NCI-H82 treated with DMSO at 0.1 percent for 48 hours (cell line): ENCODE measurements at regions not wholly inside any gene's neighbourhood (a gene's known extent, or its start where the extent isn't known, plus 50 kb on each side); places are given as distances from the start of the nearest gene placed in this dataset.
"Not testable (repeated sequence)": the region's sequence is repeated elsewhere in the genome, so short reads cannot be mapped to it uniquely, and the experiment has no call there.

Source experiments
- DNase-seq: peaks from one replicate; lab custom pipeline; 2025; ENCODE audit not compliant: unreplicated experiment; lab: John Stamatoyannopoulos, UW

DNA sequence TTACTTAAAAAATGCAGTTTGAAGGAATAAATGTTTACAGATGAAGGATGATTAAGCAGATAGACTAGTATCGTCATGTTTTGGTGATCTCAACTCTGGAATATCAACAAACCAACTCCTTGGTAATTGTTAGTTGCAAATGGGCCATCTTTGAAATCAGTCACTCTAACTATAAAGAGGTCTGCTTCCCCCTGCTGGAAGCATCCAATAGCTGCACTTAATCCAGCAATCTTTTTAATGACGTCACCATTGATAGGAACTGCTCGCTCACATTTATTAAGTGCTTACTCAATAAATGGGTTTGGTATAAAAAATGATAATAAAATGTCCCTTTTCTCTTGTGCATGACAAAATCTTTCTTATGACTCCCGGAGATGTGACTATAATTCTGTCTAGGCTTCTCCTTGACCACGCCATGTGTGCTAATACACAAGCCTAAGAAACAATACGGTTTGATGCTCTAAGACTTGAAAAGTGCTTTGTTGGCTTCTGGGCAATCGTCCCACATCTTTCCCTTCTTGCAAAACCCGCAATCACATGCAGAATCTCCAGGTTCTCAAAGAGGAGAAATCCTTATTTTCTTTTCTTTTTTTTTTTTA is 227.6 kb upstream of the POU1F1 start:
- DNase-seq, result peak; percentile 8

DNA sequence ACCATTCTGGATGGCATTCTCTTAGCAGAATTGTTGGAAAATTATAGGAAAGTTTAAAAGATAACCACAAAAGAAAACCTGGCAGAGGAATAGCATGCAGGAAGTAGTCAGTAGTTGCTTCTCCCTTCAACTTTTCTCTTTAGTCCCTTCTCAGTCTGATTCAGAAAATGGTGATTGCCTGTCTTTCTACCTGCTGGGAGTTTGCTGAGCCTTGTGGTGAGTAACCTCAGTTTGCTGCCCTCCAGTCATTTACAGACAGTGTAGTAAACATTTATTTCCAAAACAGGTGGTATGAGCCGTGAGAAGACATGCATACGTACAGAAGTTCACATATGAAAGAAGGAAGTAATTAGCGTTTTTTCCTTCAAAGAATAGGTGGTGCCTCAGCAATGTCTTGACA is 224.7 kb upstream of the POU1F1 start:
- DNase-seq, result no peak

- DNase-seq, result no peak
Observed at GRCh38 chr3:87498358-87499080, 222.1 kb upstream of the POU1F1 start.

- no peak for DNase-seq
Observed at GRCh38 chr3:87495938-87496337, 219.6 kb upstream of the POU1F1 start.

DNA sequence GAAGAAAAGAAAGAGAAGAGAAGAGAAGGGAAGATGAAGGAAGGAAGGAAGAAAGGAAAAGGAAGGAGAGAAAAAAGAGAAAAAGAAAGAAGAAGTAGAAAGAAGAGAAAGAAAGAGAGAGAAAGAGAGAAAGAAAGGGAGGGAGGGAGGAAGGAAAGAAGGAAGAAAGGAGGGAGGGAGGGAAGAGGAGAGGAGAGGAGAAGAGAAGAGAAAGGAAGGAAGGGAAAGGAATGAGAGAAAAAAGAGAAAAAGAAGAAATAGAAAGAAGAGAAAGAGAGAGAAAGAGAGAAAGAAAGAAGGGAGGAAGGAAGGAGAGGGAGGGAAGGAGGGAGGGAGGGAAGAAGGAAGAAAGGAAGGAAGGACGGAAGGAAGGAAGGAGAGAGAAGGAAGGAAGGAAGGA is 217.9 kb upstream of the POU1F1 start:
- DNase-seq, result no peak

DNA sequence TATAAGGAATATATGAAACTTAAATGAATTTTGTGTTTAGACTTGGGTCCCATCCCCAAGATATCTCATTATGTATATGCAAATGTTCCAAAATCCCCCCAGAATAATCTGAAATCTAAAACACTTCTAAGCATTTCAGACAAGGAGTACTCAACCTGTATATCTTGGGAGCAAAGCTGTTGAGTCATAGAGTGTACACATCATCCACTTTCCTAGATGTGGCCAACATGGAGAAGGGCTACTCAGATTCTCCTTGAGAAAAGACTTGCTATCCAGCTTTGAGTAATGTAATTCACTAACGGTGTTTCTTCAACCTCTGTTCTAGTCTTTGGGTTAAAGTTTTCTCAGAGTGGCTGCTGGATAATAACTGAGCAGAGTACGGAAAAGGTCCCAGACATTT is 215.5 kb upstream of the POU1F1 start:
- no peak for DNase-seq

- no peak for DNase-seq
Observed at GRCh38 chr3:87489892-87490291, 213.5 kb upstream of the POU1F1 start.

DNA sequence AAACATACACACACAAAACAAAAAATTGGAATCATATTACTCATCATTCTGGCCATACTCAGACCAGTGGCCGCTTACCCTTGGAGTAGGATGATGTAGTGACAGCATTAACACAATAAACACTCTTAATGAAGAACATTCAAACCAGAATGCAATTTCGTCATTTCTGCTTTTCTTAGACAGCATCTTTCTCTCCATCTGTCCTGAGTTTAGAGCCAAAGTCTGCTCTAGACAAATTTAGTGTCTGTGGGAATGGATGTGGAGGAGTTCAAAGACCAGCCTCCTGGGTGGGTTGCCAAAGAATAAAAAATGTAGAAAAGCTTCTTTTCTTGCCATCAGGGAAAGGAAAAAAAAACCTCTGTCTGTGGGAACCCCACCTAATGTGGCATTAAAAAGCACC is 212.4 kb upstream of the POU1F1 start:
- no peak for DNase-seq

DNA sequence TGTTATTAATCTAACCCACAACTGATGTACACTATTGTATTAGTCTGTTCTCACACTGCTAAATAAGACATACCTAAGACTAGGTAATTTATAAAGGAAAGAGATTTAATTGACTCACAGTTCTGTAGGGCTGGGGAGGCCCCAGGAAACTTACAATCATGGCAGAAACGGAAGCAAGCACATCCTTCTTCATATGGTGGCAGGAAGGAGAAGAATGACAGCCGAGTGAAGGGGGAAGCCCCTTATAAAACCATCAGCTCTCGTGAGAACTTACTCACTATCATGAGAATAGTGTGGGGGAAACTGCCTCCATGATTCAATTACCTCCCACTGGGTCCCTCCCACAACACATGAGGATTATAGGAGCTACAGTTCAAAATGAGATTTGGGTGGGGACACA is 210.3 kb upstream of the POU1F1 start:
- not testable (repeated sequence) for DNase-seq

DNA sequence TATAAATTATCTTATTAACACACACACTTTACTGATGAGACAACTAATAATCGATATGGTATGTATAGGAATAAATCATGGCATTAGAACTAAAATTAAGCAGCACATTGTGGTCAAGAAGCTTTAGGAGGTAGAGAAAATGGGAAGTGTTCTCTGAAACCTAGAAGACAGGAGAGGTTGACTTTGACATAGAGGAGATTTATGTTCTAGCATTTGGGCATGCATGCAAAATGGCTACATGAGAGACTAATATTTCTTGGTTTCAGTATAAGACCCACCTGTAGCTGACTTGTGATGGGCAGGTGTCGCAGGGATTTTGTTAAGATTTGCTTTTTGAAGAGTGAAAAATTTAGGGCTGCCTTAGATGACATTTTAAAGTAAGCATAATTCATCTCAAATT is 209.7 kb upstream of the POU1F1 start:
- DNase-seq, result no peak

- no peak for DNase-seq
Observed at GRCh38 chr3:87478716-87479115, 202.3 kb upstream of the POU1F1 start.

- DNase-seq, result no peak
Observed at GRCh38 chr3:87473944-87474343, 197.6 kb upstream of the POU1F1 start.

DNA sequence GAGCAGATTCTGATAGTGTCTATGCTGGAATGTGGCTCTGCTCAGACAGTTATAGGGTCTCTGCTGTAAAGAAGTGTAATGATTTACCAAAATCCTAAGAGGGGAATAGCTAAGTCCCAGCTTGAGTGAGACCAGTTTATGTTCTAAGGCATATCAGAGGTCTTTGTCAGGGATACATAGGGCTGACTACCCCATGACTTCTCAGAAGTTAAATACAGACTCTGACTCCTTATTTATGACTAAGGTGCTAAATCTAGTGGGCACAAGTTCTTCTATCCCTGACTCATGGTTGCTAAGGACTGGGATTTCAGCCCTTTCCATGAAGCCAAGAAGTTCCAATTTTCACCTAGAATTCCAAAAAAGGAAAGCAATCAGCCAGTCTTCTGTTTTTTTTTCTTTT is 192.6 kb upstream of the POU1F1 start:
- no peak for DNase-seq

- DNase-seq, result no peak
Observed at GRCh38 chr3:87468235-87468634, 191.9 kb upstream of the POU1F1 start.

DNA sequence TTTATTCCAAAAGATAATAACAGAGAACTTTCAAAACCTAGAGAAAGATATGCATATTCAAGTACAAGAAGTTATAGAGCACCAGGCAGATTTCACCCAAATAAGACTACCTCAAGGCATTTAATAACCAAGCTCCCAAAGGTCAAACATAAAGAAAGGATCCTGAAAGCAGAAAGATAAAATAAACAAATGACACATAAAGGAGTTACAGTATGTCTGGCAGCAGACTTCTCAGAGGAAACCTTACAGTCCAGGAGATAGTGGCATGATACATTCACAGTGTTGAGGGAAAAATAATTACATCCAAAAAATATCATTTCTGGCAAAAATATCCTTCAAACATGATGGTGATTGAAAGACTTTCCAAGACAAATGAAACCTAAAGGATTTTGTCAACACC is 185.8 kb upstream of the POU1F1 start:
- no peak for DNase-seq

DNA sequence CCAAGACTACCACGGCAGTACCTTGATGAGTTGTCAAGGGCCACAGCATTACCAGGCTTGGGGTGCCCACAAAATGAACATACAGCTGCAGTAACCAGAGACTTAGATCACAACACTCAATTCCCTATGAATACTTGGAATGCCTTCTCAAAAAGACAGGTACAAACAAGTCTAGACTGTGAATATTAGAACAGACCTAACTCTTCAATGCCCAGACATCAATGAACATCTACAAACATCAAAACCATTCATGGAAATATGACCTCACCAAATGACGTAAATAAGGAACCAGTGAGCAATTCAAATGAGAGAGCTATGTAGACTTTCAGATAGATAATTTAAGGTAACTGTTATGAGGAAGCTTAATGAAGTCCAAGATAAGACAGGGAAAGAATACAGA is 185.1 kb upstream of the POU1F1 start:
- DNase-seq, result no peak

DNA sequence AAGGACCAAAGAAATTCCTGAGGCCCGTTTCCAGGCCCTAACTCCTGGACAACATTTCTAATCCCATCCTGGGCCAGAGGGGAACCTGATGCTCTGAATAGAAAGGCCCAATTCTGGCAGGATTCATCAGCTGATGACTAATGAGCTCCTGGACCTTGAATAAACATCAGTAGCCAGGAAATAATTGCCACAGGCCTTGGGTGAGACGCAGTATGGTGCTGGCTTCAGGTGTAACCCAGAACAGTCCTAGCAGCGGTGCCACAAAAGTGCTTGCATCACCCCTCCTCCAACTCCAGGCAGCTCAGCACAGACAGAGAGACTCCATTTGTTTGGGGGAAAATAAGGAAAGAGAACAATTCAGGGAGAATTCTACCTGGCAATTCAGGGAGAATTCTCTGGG is 184.7 kb upstream of the POU1F1 start:
- no peak for DNase-seq

DNA sequence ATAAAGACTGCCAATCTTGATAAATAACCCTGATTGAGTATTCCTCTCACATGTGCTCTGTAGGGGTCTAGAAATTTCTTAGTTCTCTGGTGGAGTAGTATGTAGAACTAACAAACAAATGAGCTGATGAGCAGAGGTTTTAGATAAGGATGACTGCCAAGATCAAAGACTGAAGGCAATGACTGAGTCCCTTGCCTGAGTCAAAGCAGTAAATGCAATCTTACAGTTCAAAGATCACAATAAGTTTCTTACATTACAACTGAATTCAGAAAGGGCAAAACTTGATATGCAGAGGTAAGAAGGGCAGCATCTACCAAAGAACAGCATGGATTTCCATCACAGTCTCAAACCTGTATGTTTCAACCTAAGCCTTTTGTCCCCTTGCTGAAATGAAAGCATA is 172.2 kb upstream of the POU1F1 start:
- DNase-seq, result no peak

- DNase-seq, result no peak
Observed at GRCh38 chr3:87446849-87447387, 170.5 kb upstream of the POU1F1 start.

GRCh38 chr3:87442470-87442869 is 166.1 kb upstream of the POU1F1 start:
- DNase-seq, result no peak

DNA sequence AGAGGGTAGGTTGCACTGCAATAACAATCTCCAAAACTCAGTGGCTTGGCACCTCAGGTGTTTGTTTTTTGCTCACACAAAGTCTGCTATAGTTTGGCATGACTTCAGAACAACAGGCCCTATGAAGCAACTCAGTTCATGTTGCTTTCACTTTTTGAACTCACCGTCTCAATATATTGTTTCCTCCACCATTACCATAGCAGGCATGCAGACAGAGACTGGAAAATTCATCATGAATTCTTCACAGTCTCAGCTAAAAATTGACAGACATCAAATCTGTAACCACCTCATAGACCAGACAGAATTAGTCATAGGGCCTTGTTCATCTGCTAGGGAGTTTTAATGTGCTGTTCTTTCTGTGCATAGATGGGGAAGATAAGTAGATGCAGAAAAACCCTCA is 161.4 kb upstream of the POU1F1 start:
- DNase-seq, result no peak

GRCh38 chr3:87436781-87437543 is 160.6 kb upstream of the POU1F1 start:
- DNase-seq, result no peak
